Tibial artery (tissue), 4 donors: ENCODE measurements at regions not wholly inside any gene's neighbourhood (a gene's known extent, or its start where the extent isn't known, plus 50 kb on each side); places are given as distances from the start of the nearest gene placed in this dataset.

ENCODE experiments used
- DNase-seq, 2 donors: peaks; one replicate each; pipeline ENCODE4 v3.0.0-alpha.2; 2019
- H3K27ac ChIP-seq, 2 donors: fragments of 200-600 bp; sonication (generic) in 1 of 2; 1 replicate in 1 of 2; 2 replicates in 1 of 2; pipeline ENCODE4 v1.5.1; 2018 to 2019; ENCODE audit warnings: mild to moderate bottlenecking in 1 of 2
- H3K27me3 ChIP-seq, 2 donors: fragments of 200-600 bp; sonication (generic) in 1 of 2; one replicate each; pipeline versions ENCODE4 v1.5.1 to v1.6.0; 2016 to 2019
- H3K36me3 ChIP-seq, 3 donors: fragments of 200-600 bp; sonication (generic) in 2 of 3; one replicate each; pipeline ENCODE4 v1.5.1; 2016 to 2019; ENCODE audit warnings: mild to moderate bottlenecking in 2 of 3
- H3K4me1 ChIP-seq, 4 donors: fragments of 200-600 bp; sonication (generic) in 2 of 4; 1 replicate in 3 of 4; 2 replicates in 1 of 4; pipeline ENCODE4 v1.5.1; 2016 to 2019
- H3K4me3 ChIP-seq, 2 donors: fragments of 200-600 bp; sonication (generic) in 1 of 2; 1 replicate in 1 of 2; 2 replicates in 1 of 2; pipeline ENCODE4 v1.5.1; 2018 to 2019; ENCODE audit warnings: mild to moderate bottlenecking in 2 of 2
- H3K9me3 ChIP-seq, 3 donors: fragments of 200-600 bp; sonication (generic) in 1 of 3; one replicate each; pipeline ENCODE4 v1.5.1; 2016 to 2019
- CTCF ChIP-seq, 2 experiments: fragments of 200-600 bp in 1 of 2; fragments of 450-650 bp in 1 of 2; IDR thresholded peaks; one replicate each; pipeline ENCODE4 v1.5.1; 2017 to 2019; ENCODE audit warnings: antibody characterized with exemption in 2 of 2, mild to moderate bottlenecking in 1 of 2, moderate library complexity in 1 of 2
- intact Hi-C: fragments of 100-400 bp; cut with DNase I; formaldehyde crosslinking; loops from one replicate; pipeline ENCODE4 v1.15.0; 2023; ENCODE audit warnings: low total_unique reads

GRCh38 chr6:167703347-167703746 lies 123.4 kb upstream of the AFDN start:
- intact Hi-C loops: no loop called here

GRCh38 chr6:167703781-167704180 lies 122.9 kb upstream of the AFDN start:
- Histone ChIP-seq H3K4me3 (no peak overlapping the region), H3K36me3 (no peaks in the 10 kb centered on the region), H3K27ac (no peak overlapping the region), H3K27me3 (peaks cover 0 to 4% of the 10 kb centered on the region in 2 donors), H3K9me3 (no peaks in the 10 kb centered on the region), H3K4me1 (peaks cover 0 to 4% (median 2%) of the 10 kb centered on the region in 4 donors)
- no peak for DNase-seq
- intact Hi-C loops: no loop called here
- no peak for TF ChIP-seq CTCF (IDR thresholded peaks at IDR 0.05)

More at GRCh38 chr6:167703347-167703746, 123.4 kb upstream of the AFDN start:
- H3K4me1 ChIP-seq: peaks cover 0 to 6% (median 2%) of the 10 kb centered on the region in 4 donors
- DNase-seq: no peak
- no peaks in the 10 kb centered on the region for H3K9me3 ChIP-seq
- TF ChIP-seq CTCF (IDR thresholded peaks at IDR 0.05): no peak
- no peak overlapping the region for H3K27ac ChIP-seq
- no peaks in the 10 kb centered on the region for H3K36me3 ChIP-seq
- H3K4me3 ChIP-seq: no peak overlapping the region
- peaks cover 0 to 9% of the 10 kb centered on the region in 2 donors for H3K27me3 ChIP-seq

DNA sequence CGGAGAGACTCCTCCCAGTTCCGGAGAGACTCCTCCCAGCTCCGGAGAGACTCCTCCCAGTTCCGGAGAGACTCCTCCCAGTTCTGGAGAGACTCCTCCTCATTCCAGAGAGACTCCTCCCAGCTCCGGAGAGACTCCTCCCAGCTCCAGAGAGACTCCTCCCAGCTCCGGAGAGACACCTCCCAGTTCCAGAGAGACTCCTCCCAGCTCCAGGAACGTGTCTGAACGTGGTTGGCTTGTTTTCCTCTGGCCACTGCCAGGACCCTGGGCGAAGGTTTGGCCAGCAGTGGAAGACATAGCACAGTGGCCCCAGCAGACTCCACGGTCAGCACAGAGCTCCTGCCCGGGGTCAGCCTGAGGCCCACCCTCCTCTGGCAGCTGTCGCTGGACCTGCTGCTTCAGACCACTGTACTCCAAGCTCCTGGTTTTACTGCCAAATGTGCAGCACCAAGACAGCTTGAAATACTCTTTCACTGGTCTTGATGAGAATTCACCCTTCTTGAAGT lies 122.3 kb upstream of the AFDN start:
- Histone ChIP-seq H3K4me3 (no peak overlapping the region), H3K27me3 (peaks cover 0 to 4% of the 10 kb centered on the region in 2 donors), H3K27ac (no peak overlapping the region), H3K36me3 (no peaks in the 10 kb centered on the region), H3K9me3 (no peaks in the 10 kb centered on the region), H3K4me1 (no peaks in the 10 kb centered on the region)
- intact Hi-C loops: no loop called here
- no peak for TF ChIP-seq CTCF (IDR thresholded peaks at IDR 0.05)
- no peak for DNase-seq

- no peak overlapping the region for H3K4me3 ChIP-seq
- peaks cover 0 to 7% of the 10 kb centered on the region in 2 donors for H3K27me3 ChIP-seq
- H3K9me3 ChIP-seq: no peaks in the 10 kb centered on the region
- no peaks in the 10 kb centered on the region for H3K36me3 ChIP-seq
- no peak for TF ChIP-seq CTCF (IDR thresholded peaks at IDR 0.05)
- H3K27ac ChIP-seq: no peak overlapping the region
- intact Hi-C loops: no loop called here
- no peak for DNase-seq
- H3K4me1 ChIP-seq: no peaks in the 10 kb centered on the region
These were observed 121.4 kb upstream of the AFDN start for GRCh38 chr6:167705211-167705750.

GRCh38 chr6:167706313-167707109 lies 120.2 kb upstream of the AFDN start:
- H3K27ac ChIP-seq: no peak overlapping the region
- H3K36me3 ChIP-seq: no peaks in the 10 kb centered on the region
- no peaks in the 10 kb centered on the region for H3K9me3 ChIP-seq
- H3K27me3 ChIP-seq: peaks cover 0 to 10% of the 10 kb centered on the region in 2 donors
- TF ChIP-seq CTCF (IDR thresholded peaks at IDR 0.05): no peak
- intact Hi-C loops: no loop called here
- no peak overlapping the region for H3K4me3 ChIP-seq
- no peaks in the 10 kb centered on the region for H3K4me1 ChIP-seq
- no peak for DNase-seq
